GM18868 (cell line): ENCODE measurements at regions not wholly inside any gene's neighbourhood (a gene's known extent, or its start where the extent isn't known, plus 50 kb on each side); places are given as distances from the start of the nearest gene placed in this dataset.

Source experiments
- ATAC-seq: cut with Tn5 transposase; IDR thresholded peaks from one replicate; pipeline ENCODE4 v1.9.1; 2021; ENCODE audit warnings: mild to moderate bottlenecking, moderate library complexity; ENCODE audit not compliant: unreplicated experiment

- no peak for ATAC-seq
Measured at GRCh38 chr7:118671149-118671548, 446.6 kb downstream of the ANKRD7 start.

- ATAC-seq: no peak
Measured at GRCh38 chr7:118684796-118685195, 460.3 kb downstream of the ANKRD7 start.

- ATAC-seq: no peak
Measured at GRCh38 chr7:118689403-118689802, 464.9 kb downstream of the ANKRD7 start.

- peak; percentile 64 for ATAC-seq
Measured at GRCh38 chr7:118696879-118697278, 472.4 kb downstream of the ANKRD7 start.

GRCh38 chr7:118699222-118699621, 474.7 kb downstream of the ANKRD7 start:
- no peak for ATAC-seq

- ATAC-seq: no peak
Measured at GRCh38 chr7:118708741-118709140, 484.2 kb downstream of the ANKRD7 start.

- no peak for ATAC-seq
Measured at GRCh38 chr7:118711688-118712087, 487.2 kb downstream of the ANKRD7 start.

GRCh38 chr7:118713039-118713438, 488.5 kb downstream of the ANKRD7 start:
- ATAC-seq: no peak

- ATAC-seq: no peak
Measured at GRCh38 chr7:118720632-118721031, 496.1 kb downstream of the ANKRD7 start.

- ATAC-seq: peak; percentile 61
Measured at GRCh38 chr7:118731854-118732253, 507.4 kb downstream of the ANKRD7 start.

- ATAC-seq: no peak
Measured at GRCh38 chr7:118734541-118734940, 510.0 kb downstream of the ANKRD7 start.

- ATAC-seq: no peak
Measured at GRCh38 chr7:118735441-118735840, 510.9 kb downstream of the ANKRD7 start.

GRCh38 chr7:118737935-118738334, 513.4 kb downstream of the ANKRD7 start:
- no peak for ATAC-seq

GRCh38 chr7:118745927-118746326, 521.4 kb downstream of the ANKRD7 start:
- ATAC-seq: no peak

- no peak for ATAC-seq
Measured at GRCh38 chr7:118747473-118747872, 523.0 kb downstream of the ANKRD7 start.

- ATAC-seq: no peak
Measured at GRCh38 chr7:118753479-118753878, 529.0 kb downstream of the ANKRD7 start.

- ATAC-seq: no peak
Measured at GRCh38 chr7:118754608-118755007, 530.1 kb downstream of the ANKRD7 start.

GRCh38 chr7:118755067-118755625, 530.6 kb downstream of the ANKRD7 start:
- ATAC-seq: no peak

GRCh38 chr7:118757066-118757465, 532.6 kb downstream of the ANKRD7 start:
- ATAC-seq: no peak

GRCh38 chr7:118758582-118758981, 534.1 kb downstream of the ANKRD7 start:
- ATAC-seq: no peak

- ATAC-seq: no peak
Measured at GRCh38 chr7:118759921-118760320, 535.4 kb downstream of the ANKRD7 start.

- ATAC-seq: no peak
Measured at GRCh38 chr7:118762451-118762850, 537.9 kb downstream of the ANKRD7 start.

- ATAC-seq: no peak
Measured at GRCh38 chr7:118764221-118764620, 539.7 kb downstream of the ANKRD7 start.
